T-cell (primary cell): ENCODE measurements at regions not wholly inside any gene's neighbourhood (a gene's known extent, or its start where the extent isn't known, plus 50 kb on each side); places are given as distances from the start of the nearest gene placed in this dataset.

Experiments
- ATAC-seq, 4 experiments: fragments of 200-7000 bp in 3 of 4; fragments of 150-1000 bp in 1 of 4; cut with Tn5 transposase; replicated peaks in 1 of 4; 1 replicate in 3 of 4; 2 replicates in 1 of 4; pipeline ENCODE4 v1.10.0; 2021; ENCODE audit warnings: moderate library complexity in 3 of 4, mild to moderate bottlenecking in 2 of 4, moderate number of reproducible peaks in 1 of 4
- CTCF ChIA-PET, 2 donors: fragments of 300-600 bp; sonication (Branson Sonifier 250); formaldehyde crosslinking; loops; one replicate each; lab custom pipeline; 2022; ENCODE audit warnings: antibody characterized with exemption in 2 of 2; lab: Charles Lee
- POLR2A ChIA-PET, 2 donors: fragments of 300-600 bp; sonication (Branson Sonifier 250); formaldehyde crosslinking; loops; one replicate each; lab custom pipeline; 2022; ENCODE audit warnings: antibody characterized with exemption in 2 of 2; lab: Charles Lee
- DNase-seq, 35 experiments: peaks; one replicate each; pipeline versions ENCODE4 v3.0.0 to v3.0.0-alpha.2; 2013 to 2023
- H3K27ac ChIP-seq: one replicate; pipeline ENCODE4 v1.5.1; 2013; ENCODE audit warnings: low read length
- H3K27me3 ChIP-seq, 2 experiments: replicated peaks in 1 of 2; 1 replicate in 1 of 2; 2 replicates in 1 of 2; pipeline versions ENCODE4 v1.6.1 to v1.7.0; 2013; ENCODE audit warnings: low read length in 1 of 2, mixed read lengths in 1 of 2; ENCODE audit not compliant: control insufficient read depth in 2 of 2, insufficient read depth in 2 of 2; ENCODE audit errors: extremely low read depth in 1 of 2
- H3K36me3 ChIP-seq, 2 donors: 1 replicate in 1 of 2; 2 replicates in 1 of 2; pipeline versions ENCODE4 v1.6.1 to v1.7.0; 2013; ENCODE audit warnings: low read length in 1 of 2; ENCODE audit not compliant: control insufficient read depth in 2 of 2, insufficient read depth in 1 of 2; ENCODE audit errors: extremely low read depth in 1 of 2
- H3K4me1 ChIP-seq, 2 experiments: 1 replicate in 1 of 2; 2 replicates in 1 of 2; pipeline versions ENCODE4 v1.6.1 to v1.7.0; 2013; ENCODE audit warnings: low read length in 2 of 2, mixed read lengths in 1 of 2; ENCODE audit not compliant: insufficient read depth in 2 of 2, control insufficient read depth in 1 of 2; ENCODE audit errors: extremely low read depth in 1 of 2
- H3K4me3 ChIP-seq, 2 donors: 1 replicate in 1 of 2; 2 replicates in 1 of 2; pipeline versions ENCODE4 v1.5.1 to v1.7.0; 2013; ENCODE audit warnings: mild to moderate bottlenecking in 2 of 2, low read length in 1 of 2, moderate library complexity in 1 of 2; ENCODE audit not compliant: control insufficient read depth in 1 of 2; ENCODE audit errors: extremely low read depth in 1 of 2
- H3K9me3 ChIP-seq: 2 replicates; pipeline ENCODE4 v1.7.0; 2013
- H3K27ac Mint-ChIP-seq, 2 donors: one replicate each; pipeline ENCODE4 v1.8.0; 2020 to 2021; ENCODE audit warnings: mild to moderate bottlenecking in 2 of 2, mixed read lengths in 2 of 2
- H3K27me3 Mint-ChIP-seq, 2 donors: one replicate each; pipeline ENCODE4 v1.8.0; 2021 to 2022; ENCODE audit warnings: mixed read lengths in 2 of 2
- H3K36me3 Mint-ChIP-seq: one replicate; pipeline ENCODE4 v1.8.0; 2021; ENCODE audit warnings: mixed read lengths
- H3K4me1 Mint-ChIP-seq, 3 donors: one replicate each; pipeline ENCODE4 v1.8.0; 2020 to 2022; ENCODE audit warnings: mixed read lengths in 3 of 3, mild to moderate bottlenecking in 1 of 3
- H3K4me3 Mint-ChIP-seq, 3 donors: one replicate each; pipeline ENCODE4 v1.8.0; 2020 to 2022; ENCODE audit warnings: mild to moderate bottlenecking in 3 of 3, mixed read lengths in 3 of 3, moderate library complexity in 3 of 3
- H3K9me3 Mint-ChIP-seq, 3 donors: one replicate each; pipeline ENCODE4 v1.8.0; 2020 to 2022; ENCODE audit warnings: mixed read lengths in 3 of 3
- WGBS: methylation state at CpG from one replicate; pipeline ENCODE4 v1.1.5; 2013; ENCODE audit warnings: missing lambda C conversion rate; ENCODE audit not compliant: insufficient coverage; 5-methylcytosine and 5-hydroxymethylcytosine counted together

DNA sequence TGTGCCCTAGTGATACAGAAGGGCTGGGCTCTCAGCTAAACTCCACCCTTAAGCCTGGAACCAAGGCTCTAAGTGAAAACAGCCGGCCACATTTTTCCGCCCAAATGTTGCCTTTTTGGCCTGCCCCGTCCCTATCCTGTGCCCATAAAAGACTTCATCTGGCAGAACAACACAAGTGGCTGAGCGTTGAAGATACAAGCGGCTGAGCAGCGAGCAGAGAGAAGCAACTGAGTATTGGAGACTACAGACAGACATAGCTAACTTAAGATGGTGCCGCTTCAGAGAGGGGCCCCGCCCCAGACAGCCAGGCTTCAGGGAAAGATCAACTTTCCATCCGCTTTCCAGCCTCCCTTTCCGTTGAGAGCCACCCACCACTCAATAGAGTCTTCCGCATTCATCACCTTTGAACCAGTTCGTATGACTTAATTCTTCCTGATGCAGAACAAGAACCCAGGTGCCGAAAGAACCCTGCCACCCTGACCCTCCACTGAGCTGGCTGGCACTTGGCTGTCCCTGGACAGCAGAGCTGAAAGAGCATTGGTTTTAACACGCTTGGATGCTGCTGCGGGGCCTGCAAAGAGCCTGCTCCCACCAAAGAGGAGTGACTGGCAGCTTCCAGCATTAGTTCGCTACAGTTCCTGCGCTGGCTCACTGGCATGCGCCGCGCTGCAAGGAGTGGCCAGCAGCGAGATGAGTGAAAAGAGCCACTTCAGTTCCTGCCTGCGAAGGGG lies 853.2 kb upstream of the INTU start:
- Histone ChIP-seq H3K27me3 (no peaks in the 10 kb centered on the region), H3K4me1 (no peaks in the 10 kb centered on the region), H3K36me3 (no peaks in the 10 kb centered on the region), H3K9me3 (no peaks in the 10 kb centered on the region), H3K4me3 (no peak overlapping the region), H3K27ac (no peak overlapping the region)
- H3K27ac Mint-ChIP-seq, result no peak overlapping the region
- peaks cover 4 to 7% (median 4%) of the 10 kb centered on the region in 3 donors for H3K9me3 Mint-ChIP-seq
- DNase-seq (no peak), ATAC-seq (no peak)
- no peaks in the 10 kb centered on the region for H3K27me3 Mint-ChIP-seq
- H3K4me3 Mint-ChIP-seq, result no peak overlapping the region
- H3K36me3 Mint-ChIP-seq, result no peaks in the 10 kb centered on the region
- ChIA-PET CTCF (no interaction called here), POLR2A (no interaction called here)
- no peaks in the 10 kb centered on the region for H3K4me1 Mint-ChIP-seq
- WGBS, result 88% methylated on average over 21 of the region's 22 CpGs

DNA sequence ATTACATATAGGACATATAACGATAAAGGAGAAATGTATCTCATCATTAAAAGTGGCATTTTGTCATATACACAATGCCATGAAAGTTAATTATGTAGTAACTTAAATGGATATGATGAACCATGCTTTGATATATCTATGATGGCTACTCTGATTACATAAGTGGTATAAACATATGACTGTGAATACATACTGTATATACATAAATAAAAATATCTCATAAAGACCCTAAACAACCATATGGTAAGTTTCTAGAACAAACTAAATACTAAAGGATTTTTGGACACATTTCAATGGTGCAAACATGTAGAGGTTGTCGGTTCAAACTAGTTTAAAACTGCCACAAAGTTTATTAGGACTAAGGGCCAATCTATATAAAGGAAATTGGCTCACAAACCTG lies 849.6 kb upstream of the INTU start:
- CTCF ChIA-PET, result no interaction called here
- POLR2A ChIA-PET, result interaction anchor here in 1 of 2 donors (0.6 kb wide), 1 partner anchor 62 kb away, joined by 5 read pairs; no protein-coding TSS in a partner anchor

DNA sequence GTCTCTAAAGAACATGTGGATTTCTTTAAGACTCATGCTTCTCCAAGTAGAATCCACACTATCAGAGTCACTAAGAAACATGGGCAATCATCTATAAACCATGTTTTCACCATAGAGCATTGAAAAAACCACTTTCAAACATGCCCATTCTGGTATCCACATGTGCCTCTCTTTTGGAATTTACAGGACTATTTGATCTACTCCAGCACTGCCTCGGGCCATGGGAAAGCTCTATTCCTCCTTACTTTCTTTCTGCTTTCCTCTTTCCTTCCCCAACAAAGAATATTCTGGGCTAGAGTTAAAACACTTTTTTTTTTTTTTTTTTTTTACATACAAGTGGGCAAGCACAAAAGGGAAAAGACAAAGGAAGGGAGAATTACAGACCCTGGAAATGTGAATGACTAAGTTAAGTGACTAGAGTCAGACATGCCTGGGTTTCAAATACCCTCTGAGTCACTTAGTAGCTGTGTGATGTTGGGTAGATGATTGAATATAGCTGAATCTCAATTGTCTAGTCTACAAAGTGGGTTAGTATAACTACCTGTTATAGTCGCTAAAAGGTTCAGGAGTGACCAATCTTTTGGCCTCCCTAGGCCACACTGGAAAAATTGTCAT lies 847.7 kb upstream of the INTU start:
- Mint-ChIP-seq H3K27ac (no peak overlapping the region), H3K27me3 (no peaks in the 10 kb centered on the region), H3K9me3 (peaks cover 0 to 13% (median 4%) of the 10 kb centered on the region in 3 donors), H3K36me3 (no peaks in the 10 kb centered on the region), H3K4me3 (no peak overlapping the region), H3K4me1 (no peaks in the 10 kb centered on the region)
- DNase-seq (no peak), ATAC-seq (no peak)
- ChIA-PET POLR2A (no interaction called here), CTCF (interaction anchor here in 1 of 2 donors (0.6 kb wide), 1 partner anchor 181 kb away, joined by 3 read pairs; no protein-coding TSS in a partner anchor)
- Histone ChIP-seq H3K36me3 (no peaks in the 10 kb centered on the region), H3K27ac (no peak overlapping the region), H3K27me3 (no peaks in the 10 kb centered on the region), H3K4me3 (no peak overlapping the region), H3K4me1 (no peaks in the 10 kb centered on the region), H3K9me3 (no peaks in the 10 kb centered on the region)
- 60% methylated on average over 1 of the region's 2 CpGs for WGBS

More for the DNA sequence above, 849.6 kb upstream of the INTU start:
- H3K27me3 ChIP-seq, result no peaks in the 10 kb centered on the region
- ATAC-seq (no peak), DNase-seq (no peak)
- no CpG with 5 or more reads among the region's 2 CpGs for WGBS
- H3K9me3 ChIP-seq, result no peaks in the 10 kb centered on the region
- no peak overlapping the region for H3K27ac ChIP-seq
- Mint-ChIP-seq H3K9me3 (peaks cover 0 to 13% (median 6%) of the 10 kb centered on the region in 3 donors), H3K4me3 (no peak overlapping the region), H3K4me1 (no peaks in the 10 kb centered on the region), H3K36me3 (no peaks in the 10 kb centered on the region), H3K27me3 (no peaks in the 10 kb centered on the region), H3K27ac (no peak overlapping the region)
- H3K4me3 ChIP-seq, result no peak overlapping the region
- no peaks in the 10 kb centered on the region for H3K4me1 ChIP-seq
- H3K36me3 ChIP-seq, result no peaks in the 10 kb centered on the region

DNA sequence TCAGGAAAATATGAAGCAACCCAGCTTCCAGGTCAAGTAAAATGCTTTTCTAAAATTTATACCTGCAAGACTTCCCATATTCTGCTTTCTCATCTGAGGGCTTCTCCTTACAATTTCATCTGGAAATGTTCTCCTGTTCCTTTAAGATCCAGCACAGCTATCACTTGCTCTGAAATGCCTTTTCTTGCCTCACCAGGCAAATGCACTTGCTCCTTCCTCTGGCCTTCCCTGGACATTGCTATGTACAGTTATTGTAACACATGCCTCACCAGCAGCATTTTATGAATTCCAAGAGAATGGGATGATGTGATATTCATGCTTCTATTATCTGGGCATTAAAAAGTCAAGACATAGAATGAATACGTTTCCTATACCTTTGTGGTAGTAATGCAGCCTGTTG lies 842.1 kb upstream of the INTU start:
- Histone ChIP-seq H3K4me3 (no peak overlapping the region), H3K36me3 (no peaks in the 10 kb centered on the region), H3K27ac (no peak overlapping the region), H3K4me1 (no peaks in the 10 kb centered on the region), H3K27me3 (no peaks in the 10 kb centered on the region), H3K9me3 (peaks cover 2% of the 10 kb centered on the region)
- no peaks in the 10 kb centered on the region for H3K27me3 Mint-ChIP-seq
- no peak for DNase-seq
- H3K27ac Mint-ChIP-seq, result no peak overlapping the region
- POLR2A ChIA-PET, result no interaction called here
- H3K36me3 Mint-ChIP-seq, result no peaks in the 10 kb centered on the region
- WGBS, result no CpG with 5 or more reads among the region's 1 CpG
- H3K9me3 Mint-ChIP-seq, result peaks cover 4 to 8% (median 7%) of the 10 kb centered on the region in 3 donors
- no peak overlapping the region for H3K4me3 Mint-ChIP-seq
- no peaks in the 10 kb centered on the region for H3K4me1 Mint-ChIP-seq
- CTCF ChIA-PET, result no interaction called here
- ATAC-seq, result no peak

DNA sequence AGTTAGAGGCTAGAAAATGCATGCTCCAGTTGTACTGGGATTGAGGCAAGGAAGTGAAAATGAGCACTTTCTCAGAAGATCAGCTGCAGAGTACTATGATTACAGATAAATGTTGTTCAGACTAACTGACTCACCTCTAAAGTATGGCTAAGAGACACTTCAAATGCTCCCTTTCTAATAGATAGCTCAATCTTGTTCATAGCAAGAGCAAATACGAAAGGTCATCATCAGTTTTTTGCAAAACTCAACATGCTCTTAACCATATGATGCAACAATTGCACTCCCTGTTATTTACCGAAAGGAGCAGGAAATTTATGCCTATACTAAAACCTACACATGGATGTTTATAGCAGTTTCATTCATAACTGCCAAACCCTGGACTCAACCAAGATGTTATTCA lies 838.4 kb upstream of the INTU start:
- Mint-ChIP-seq H3K36me3 (no peaks in the 10 kb centered on the region), H3K27ac (no peak overlapping the region), H3K27me3 (no peaks in the 10 kb centered on the region), H3K4me1 (no peaks in the 10 kb centered on the region), H3K9me3 (peaks cover 3 to 5% (median 4%) of the 10 kb centered on the region in 3 donors), H3K4me3 (no peak overlapping the region)
- 100% methylated on average over 1 of the region's 2 CpGs for WGBS
- H3K4me1 ChIP-seq, result no peaks in the 10 kb centered on the region
- H3K27me3 ChIP-seq, result no peaks in the 10 kb centered on the region
- no peak for DNase-seq
- no peak overlapping the region for H3K4me3 ChIP-seq
- CTCF ChIA-PET, result no interaction called here
- no peaks in the 10 kb centered on the region for H3K36me3 ChIP-seq
- POLR2A ChIA-PET, result no interaction called here
- H3K27ac ChIP-seq, result no peak overlapping the region
- ATAC-seq, result no peak
- H3K9me3 ChIP-seq, result peaks cover 2% of the 10 kb centered on the region

DNA sequence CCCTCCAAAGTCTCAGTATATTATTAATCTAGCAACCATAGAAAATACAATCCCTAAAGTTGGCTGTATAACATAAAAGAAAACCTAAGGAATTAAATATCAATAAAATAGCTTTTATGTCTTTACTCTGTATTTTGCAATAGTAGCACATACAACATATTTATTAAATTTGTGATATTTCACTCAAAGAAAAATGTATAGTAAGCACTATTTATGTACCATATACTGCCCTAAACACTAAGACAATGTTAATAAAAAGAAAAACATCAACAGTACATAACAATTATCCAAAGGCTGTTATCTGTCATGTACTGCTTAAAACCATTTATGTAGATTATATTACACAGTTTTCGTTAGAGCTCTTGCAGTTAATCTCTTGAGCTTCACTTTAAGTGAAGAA lies 834.5 kb upstream of the INTU start:
- WGBS, result no CpG with 5 or more reads among the region's 1 CpG
- no peak for ATAC-seq
- no peaks in the 10 kb centered on the region for H3K36me3 Mint-ChIP-seq

More for the DNA sequence above, 834.5 kb upstream of the INTU start:
- no peak overlapping the region for H3K27ac ChIP-seq
- DNase-seq, result no peak
- POLR2A ChIA-PET, result no interaction called here
- no peaks in the 10 kb centered on the region for H3K27me3 Mint-ChIP-seq
- CTCF ChIA-PET, result no interaction called here
- H3K4me1 Mint-ChIP-seq, result no peaks in the 10 kb centered on the region
- no peaks in the 10 kb centered on the region for H3K27me3 ChIP-seq
- no peak overlapping the region for H3K27ac Mint-ChIP-seq
- no peak overlapping the region for H3K4me3 ChIP-seq
- H3K9me3 Mint-ChIP-seq, result peaks cover 0 to 6% (median 6%) of the 10 kb centered on the region in 3 donors
- no peak overlapping the region for H3K4me3 Mint-ChIP-seq
- H3K4me1 ChIP-seq, result no peaks in the 10 kb centered on the region
- peaks cover 2% of the 10 kb centered on the region for H3K9me3 ChIP-seq
- H3K36me3 ChIP-seq, result no peaks in the 10 kb centered on the region
